ENCODE measurements at regions not wholly inside any gene's neighbourhood (a gene's known extent, or its start where the extent isn't known, plus 50 kb on each side); places are given as distances from the start of the nearest gene placed in this dataset.

DNA sequence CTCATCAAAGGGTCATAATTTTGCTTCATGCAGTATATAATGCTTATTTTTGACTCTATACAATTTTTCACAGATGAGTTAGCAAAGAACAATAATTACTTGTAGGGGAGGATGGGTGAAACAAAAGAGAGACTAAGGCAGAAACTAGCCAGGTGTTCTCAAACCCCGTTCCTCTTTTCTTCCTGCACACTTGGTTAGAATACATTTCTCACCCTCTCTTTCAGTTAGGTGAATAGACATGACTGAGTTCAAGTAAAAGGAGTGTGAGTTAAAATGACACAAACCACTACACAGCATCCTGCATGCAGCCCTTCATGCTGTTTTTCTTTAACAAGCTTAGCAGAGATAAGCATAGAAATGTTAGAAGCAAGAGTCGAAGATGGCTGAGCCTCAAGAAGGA is 922.2 kb downstream of the TBL1XR1 start:
- H2AFZ ChIP-seq (ENCODE audit: low read depth) = no peak overlapping the region
- H3K4me1 ChIP-seq (ENCODE audit: low read depth, poor library complexity, severe bottlenecking) = no peaks in the 10 kb centered on the region
- H3K27ac ChIP-seq = no peak overlapping the region
- TF ChIP-seq, protein P1, sequence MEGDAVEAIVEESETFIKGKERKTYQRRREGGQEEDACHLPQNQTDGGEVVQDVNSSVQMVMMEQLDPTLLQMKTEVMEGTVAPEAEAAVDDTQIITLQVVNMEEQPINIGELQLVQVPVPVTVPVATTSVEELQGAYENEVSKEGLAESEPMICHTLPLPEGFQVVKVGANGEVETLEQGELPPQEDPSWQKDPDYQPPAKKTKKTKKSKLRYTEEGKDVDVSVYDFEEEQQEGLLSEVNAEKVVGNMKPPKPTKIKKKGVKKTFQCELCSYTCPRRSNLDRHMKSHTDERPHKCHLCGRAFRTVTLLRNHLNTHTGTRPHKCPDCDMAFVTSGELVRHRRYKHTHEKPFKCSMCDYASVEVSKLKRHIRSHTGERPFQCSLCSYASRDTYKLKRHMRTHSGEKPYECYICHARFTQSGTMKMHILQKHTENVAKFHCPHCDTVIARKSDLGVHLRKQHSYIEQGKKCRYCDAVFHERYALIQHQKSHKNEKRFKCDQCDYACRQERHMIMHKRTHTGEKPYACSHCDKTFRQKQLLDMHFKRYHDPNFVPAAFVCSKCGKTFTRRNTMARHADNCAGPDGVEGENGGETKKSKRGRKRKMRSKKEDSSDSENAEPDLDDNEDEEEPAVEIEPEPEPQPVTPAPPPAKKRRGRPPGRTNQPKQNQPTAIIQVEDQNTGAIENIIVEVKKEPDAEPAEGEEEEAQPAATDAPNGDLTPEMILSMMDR (conservative IDR thresholded peaks at IDR 0.05; ENCODE audit: low read depth, low read length) = no peak
- H3K9ac ChIP-seq = no peak overlapping the region
- no peak overlapping the region for H3K4me3 ChIP-seq (IDR thresholded peaks at IDR 0.05; ENCODE audit: insufficient read depth, low read depth, low read length)
- H3K79me2 ChIP-seq (ENCODE audit: insufficient read depth, low read depth) = no peaks in the 10 kb centered on the region
- no peaks in the 10 kb centered on the region for H3K36me3 ChIP-seq (ENCODE audit: insufficient read depth)
- H3K4me2 ChIP-seq = no peak overlapping the region
- no peaks in the 10 kb centered on the region for H4K20me1 ChIP-seq (ENCODE audit: insufficient read depth)
- no peaks in the 10 kb centered on the region for H3K27me3 ChIP-seq (ENCODE audit: insufficient read depth, low read depth)

DNA sequence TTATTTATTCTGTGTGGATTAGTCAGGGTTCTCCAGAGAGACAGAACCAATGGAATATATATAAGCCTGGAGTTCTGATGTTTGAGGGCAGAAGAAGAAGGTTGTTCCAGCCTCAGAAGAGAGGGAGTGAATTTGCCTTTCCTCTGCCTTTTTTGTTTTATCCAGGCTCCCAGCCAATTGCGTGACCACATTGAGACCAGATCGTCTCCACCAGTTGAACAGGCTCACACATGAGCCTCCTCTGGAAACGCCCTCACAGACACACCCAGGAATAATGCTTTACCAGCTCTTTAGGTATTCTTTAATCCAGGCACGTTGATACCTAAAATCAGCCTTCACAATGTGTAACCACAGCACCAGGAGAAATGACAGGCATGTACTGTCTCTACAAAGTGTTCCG is 923.1 kb downstream of the TBL1XR1 start:
- no peak overlapping the region for H3K27ac ChIP-seq
- H3K9ac ChIP-seq = no peak overlapping the region
- no peaks in the 10 kb centered on the region for H3K4me1 ChIP-seq (ENCODE audit: low read depth, poor library complexity, severe bottlenecking)
- TF ChIP-seq, protein P1 (conservative IDR thresholded peaks at IDR 0.05; ENCODE audit: low read depth, low read length) = no peak
- H3K4me2 ChIP-seq = no peak overlapping the region
- no peaks in the 10 kb centered on the region for H3K27me3 ChIP-seq (ENCODE audit: insufficient read depth, low read depth)
- no peak overlapping the region for H3K4me3 ChIP-seq (IDR thresholded peaks at IDR 0.05; ENCODE audit: insufficient read depth, low read depth, low read length)
- H3K79me2 ChIP-seq (ENCODE audit: insufficient read depth, low read depth) = no peaks in the 10 kb centered on the region
- no peaks in the 10 kb centered on the region for H3K36me3 ChIP-seq (ENCODE audit: insufficient read depth)
- no peaks in the 10 kb centered on the region for H4K20me1 ChIP-seq (ENCODE audit: insufficient read depth)
- no peak overlapping the region for H2AFZ ChIP-seq (ENCODE audit: low read depth)

DNA sequence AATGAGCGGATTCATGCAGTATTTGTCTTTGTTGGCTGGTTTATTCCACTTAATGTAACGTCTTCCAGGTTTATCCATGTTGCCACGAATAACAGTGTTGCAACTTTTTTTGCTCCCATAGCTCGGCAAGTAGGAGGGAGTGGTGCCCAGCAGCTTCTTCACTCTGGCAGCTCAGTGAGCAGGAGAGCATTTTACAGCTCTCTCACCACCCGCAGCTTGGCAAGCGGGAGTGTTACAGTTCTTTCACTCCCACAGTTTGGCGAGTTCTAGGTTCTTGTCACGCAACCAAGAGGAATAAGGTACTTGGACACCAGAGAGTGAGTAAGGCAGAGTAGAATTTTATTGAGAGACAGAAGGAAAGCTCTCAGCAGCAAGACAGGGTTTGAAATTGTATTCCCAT is 935.2 kb downstream of the TBL1XR1 start:
- H2AFZ ChIP-seq (ENCODE audit: low read depth) = no peak overlapping the region
- no peaks in the 10 kb centered on the region for H3K79me2 ChIP-seq (ENCODE audit: insufficient read depth, low read depth)
- H3K4me2 ChIP-seq = no peak overlapping the region
- TF ChIP-seq, protein P1 (conservative IDR thresholded peaks at IDR 0.05; ENCODE audit: low read depth, low read length) = no peak
- no peaks in the 10 kb centered on the region for H3K27me3 ChIP-seq (ENCODE audit: insufficient read depth, low read depth)
- H4K20me1 ChIP-seq (ENCODE audit: insufficient read depth) = no peaks in the 10 kb centered on the region
- H3K4me3 ChIP-seq (IDR thresholded peaks at IDR 0.05; ENCODE audit: insufficient read depth, low read depth, low read length) = no peak overlapping the region
- H3K9ac ChIP-seq = no peak overlapping the region
- no peak overlapping the region for H3K27ac ChIP-seq
- no peaks in the 10 kb centered on the region for H3K36me3 ChIP-seq (ENCODE audit: insufficient read depth)
- H3K4me1 ChIP-seq (ENCODE audit: low read depth, poor library complexity, severe bottlenecking) = no peaks in the 10 kb centered on the region

DNA sequence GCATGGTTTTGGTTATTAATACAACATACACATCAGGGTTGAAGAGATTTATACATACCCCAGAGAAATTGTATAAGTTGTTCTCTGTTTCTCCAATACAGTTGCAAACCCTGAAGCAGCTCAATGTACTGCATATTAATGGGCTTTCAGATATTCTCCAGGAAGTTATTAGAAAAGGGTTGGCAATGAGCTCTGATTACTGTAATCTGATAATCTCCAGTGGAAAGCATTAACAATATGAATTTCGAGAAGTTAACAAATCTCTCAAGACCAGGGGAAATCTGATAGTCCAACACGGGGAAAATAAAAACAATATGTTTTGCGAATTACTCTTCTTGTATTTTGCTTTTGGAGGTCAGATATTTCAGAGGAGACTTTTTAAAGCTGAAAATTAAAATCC is 950.1 kb downstream of the TBL1XR1 start:
- Histone ChIP-seq H4K20me1 (ENCODE audit: insufficient read depth) (no peaks in the 10 kb centered on the region), H3K4me1 (ENCODE audit: low read depth, poor library complexity, severe bottlenecking) (no peaks in the 10 kb centered on the region), H2AFZ (ENCODE audit: low read depth) (no peak overlapping the region), H3K79me2 (ENCODE audit: insufficient read depth, low read depth) (no peaks in the 10 kb centered on the region), H3K36me3 (ENCODE audit: insufficient read depth) (no peaks in the 10 kb centered on the region), H3K4me2 (no peak overlapping the region), H3K27me3 (ENCODE audit: insufficient read depth, low read depth) (no peaks in the 10 kb centered on the region), H3K27ac (no peak overlapping the region), H3K9ac (no peak overlapping the region), H3K4me3 (IDR thresholded peaks at IDR 0.05; ENCODE audit: insufficient read depth, low read depth, low read length) (no peak overlapping the region)
- TF ChIP-seq, protein P1 (conservative IDR thresholded peaks at IDR 0.05; ENCODE audit: low read depth, low read length) = no peak

DNA sequence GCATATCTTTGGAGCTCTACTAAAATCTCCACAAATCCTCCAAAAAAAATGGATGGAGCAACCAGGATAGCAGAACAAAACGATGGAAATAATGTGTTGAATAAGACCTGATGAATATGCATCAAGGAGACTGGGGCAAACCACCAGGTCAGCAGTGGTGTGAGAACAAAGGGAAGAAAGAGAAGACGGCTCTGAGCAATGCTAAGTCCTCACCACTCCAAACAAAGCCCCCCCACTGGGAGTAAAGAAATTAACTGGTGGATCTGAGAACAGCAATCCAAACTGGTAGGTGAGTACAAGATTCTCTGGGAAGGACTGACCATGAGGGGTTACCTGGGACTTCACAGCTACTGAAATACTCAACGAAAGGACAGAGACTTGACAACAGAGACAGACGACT is 977.3 kb downstream of the TBL1XR1 start:
- H3K36me3 ChIP-seq (ENCODE audit: insufficient read depth) = no peaks in the 10 kb centered on the region
- no peak overlapping the region for H3K9ac ChIP-seq
- H3K27me3 ChIP-seq (ENCODE audit: insufficient read depth, low read depth) = no peaks in the 10 kb centered on the region
- no peaks in the 10 kb centered on the region for H3K79me2 ChIP-seq (ENCODE audit: insufficient read depth, low read depth)
- H3K4me2 ChIP-seq = no peak overlapping the region
- no peak overlapping the region for H2AFZ ChIP-seq (ENCODE audit: low read depth)
- no peak overlapping the region for H3K27ac ChIP-seq
- H3K4me3 ChIP-seq (IDR thresholded peaks at IDR 0.05; ENCODE audit: insufficient read depth, low read depth, low read length) = no peak overlapping the region
- H3K4me1 ChIP-seq (ENCODE audit: low read depth, poor library complexity, severe bottlenecking) = no peaks in the 10 kb centered on the region
- TF ChIP-seq, protein P1 (conservative IDR thresholded peaks at IDR 0.05; ENCODE audit: low read depth, low read length) = no peak
- H4K20me1 ChIP-seq (ENCODE audit: insufficient read depth) = no peaks in the 10 kb centered on the region

All from KMS-11 (cell line).